Limb (tissue), 2 donors: ENCODE measurements at regions not wholly inside any gene's neighbourhood (a gene's known extent, or its start where the extent isn't known, plus 50 kb on each side); places are given as distances from the start of the nearest gene placed in this dataset.
A peak's percentile ranks its signal among the peaks of the same experiment; 100 is the strongest.

Experiments
- DNase-seq, 2 donors: peaks; one replicate each; pipeline ENCODE4 v3.0.0-alpha.2; 2016; ENCODE audit errors: extremely low spot score in 2 of 2

DNA sequence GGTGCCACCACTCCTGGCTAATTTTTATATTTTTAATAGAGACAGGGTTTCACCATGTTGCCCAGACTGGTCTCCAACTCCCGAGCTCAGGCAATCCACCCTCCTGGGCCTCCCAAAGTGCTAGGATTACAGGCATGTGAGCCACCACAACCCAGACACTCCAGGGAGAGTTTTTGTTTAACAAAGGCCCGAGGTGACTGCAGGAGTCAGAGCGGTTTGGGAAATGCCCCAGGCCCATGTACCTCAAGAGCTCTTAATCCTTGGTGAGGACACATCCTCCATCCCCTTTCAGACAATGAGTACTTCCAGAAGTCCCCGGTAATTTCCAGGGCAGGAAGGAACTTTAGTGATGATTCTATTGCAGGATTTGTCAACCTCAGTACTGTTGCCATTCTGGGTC, 176.0 kb downstream of the ESRRB start:
- no peak for DNase-seq

DNA sequence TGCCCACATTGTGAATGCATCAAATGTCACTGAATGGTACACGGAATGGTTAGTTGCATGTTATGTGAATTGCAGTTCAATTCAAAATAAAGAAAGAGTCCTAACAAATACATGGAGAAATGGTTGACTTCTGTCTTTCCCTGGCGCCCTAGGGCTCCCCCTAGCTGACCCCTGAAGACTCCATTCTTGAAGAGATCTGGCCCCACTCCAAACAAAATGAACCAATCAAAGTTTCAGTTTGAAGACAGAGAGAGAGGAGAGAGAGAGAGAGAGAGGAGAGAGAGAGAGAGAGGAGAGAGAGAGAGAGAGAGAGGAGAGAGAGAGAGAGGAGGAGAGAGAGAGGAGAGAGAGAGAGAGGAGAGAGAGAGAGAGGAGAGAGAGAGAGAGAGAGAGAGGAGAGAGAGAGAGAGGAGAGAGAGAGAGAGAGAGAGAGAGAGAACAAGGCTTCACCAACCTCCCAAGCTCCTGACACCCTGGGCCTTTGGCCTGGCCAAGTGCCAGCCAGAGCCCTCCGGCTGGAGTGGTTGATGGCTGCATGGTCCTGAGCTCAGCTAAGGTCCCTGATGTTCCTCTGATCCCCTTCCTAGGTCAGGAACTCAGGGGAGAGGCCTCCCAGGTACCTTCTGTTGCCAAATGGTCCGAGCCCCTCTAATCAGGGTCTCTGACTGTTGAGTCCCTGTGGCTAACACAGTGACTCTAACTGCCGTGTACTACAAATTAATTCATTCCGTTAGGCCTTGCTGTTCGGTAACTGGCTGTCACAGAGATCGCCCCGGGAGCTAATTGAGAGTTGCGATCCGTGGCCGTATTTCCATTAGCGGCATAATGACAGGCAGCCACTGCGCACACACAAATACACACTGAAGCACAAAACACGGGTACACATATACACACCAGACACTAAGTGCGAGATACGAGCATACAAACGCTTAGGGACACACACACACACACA, 188.8 kb downstream of the ESRRB start:
- no peak for DNase-seq

DNA sequence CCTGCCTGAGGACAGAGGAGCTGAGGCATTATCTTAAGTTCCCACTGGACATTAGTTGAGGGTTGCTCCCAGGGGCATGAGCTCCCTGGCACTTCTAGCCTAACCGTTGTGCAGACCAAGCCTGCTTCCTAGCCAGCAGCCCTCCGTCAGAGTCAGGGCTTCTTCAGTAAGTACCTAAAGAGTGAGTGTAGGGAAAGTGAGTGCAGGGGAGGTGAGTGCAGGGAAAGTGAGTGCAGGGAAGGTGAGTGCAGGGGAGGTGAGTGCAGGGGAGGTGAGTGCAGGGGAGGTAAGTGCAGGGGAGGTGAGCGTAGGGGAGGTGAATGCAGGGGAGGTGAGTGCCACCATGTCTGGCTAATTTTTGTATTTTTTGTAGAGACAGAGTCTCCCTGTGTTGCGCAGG, 190.5 kb downstream of the ESRRB start:
- DNase-seq = no peak

DNA sequence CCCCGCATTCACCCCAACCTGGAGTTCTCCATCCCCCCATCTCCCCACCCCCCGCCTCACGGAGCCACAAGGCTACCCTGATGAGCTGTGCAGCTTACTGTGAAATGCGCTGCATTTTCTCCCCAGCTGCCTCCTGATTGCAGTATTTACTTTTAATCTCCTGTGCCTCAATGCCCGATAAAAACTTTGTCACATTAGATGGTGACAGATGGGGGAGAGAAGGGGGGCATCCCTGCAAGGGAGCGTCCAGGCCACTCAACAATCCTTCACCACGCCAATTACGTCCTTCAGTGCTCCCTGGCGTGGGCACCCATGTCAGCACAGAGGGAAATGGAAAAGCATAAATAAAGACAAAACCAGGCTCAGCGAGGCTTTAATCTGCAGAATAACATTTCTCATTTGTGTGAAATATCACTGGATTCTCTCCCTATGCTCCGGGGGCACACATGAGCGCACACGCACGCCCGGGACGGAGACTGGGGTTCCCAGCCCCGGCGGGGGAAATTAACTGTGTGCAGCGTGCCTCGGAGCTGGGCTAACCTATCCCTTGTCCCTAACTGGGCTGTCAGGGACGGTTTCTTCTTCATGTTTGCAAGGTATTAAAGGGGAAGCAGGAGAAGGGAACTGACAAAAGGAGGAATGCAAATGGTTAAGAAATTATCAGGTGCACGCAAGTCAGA, 186.7 kb upstream of the VASH1 start:
- no peak for DNase-seq

DNA sequence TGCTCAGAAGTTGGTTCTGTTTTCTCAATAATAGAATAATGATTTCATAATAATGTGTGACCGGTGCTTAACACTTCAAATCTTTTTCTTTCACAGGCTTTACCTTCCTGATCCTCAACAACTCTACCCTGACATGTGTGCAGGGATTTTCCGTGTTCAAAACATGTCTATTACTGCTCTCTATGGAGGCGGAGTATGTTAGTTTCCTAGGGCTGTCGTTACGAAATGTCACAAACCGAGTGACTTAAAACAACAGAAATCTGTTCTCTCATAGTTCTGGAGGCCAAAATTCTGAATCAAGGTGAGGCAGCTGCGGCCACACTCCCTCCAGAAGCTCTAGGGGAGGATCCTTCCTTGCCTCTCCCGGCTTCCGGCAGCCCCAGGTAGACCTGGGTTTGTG, 186.2 kb upstream of the VASH1 start:
- DNase-seq = no peak

DNA sequence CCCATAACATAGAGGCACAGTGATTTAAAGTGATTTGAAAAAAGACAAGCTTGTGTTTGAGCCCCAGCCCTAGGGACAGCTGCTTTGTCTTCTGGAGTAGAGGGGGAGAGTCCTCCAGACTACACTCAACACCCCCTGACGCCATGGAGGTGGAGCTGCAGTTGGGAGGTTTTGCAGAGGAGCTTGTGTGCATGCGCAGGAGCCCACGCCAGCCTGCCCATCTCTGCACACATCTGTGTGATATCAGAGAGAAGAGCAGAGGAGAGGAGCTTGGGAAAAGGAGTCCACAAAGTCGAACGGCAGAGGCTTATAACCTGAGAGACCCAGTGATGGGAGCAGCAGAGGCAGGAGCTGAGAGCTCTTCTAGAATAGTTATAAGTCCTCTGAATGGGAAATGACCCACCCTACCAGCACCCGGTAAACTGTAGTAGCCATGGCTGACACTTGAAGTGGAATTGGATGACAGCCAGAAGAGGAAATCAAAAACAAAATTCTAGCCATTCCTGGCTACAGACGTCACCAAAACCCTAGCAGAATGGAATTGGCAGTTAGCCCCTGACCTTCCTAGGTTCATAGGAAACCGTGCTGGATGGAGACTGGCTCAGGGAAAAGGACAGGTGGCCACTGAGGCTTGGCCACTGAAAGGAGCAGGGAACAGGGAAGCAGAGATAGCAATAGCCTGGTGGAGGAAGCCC, 185.1 kb upstream of the VASH1 start:
- DNase-seq = no peak

DNA sequence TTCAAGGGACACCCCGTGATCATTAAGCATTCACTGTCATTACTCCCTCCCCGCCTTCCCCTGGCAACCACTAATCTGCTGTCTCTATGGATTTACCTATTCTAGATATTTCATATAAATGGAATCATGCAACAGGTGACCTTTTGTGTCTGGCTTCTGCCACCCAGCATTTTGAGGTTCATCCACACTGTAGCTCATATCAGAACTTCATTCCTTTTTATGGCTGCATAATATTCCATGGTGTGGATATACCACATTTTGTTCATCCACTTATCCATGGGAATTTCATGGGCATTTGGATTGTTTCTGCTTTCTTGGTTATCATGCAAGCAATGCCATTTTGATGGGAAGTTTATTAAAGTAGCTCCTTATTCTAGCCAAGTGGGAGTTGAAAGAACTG, 184.2 kb upstream of the VASH1 start:
- DNase-seq = no peak

DNA sequence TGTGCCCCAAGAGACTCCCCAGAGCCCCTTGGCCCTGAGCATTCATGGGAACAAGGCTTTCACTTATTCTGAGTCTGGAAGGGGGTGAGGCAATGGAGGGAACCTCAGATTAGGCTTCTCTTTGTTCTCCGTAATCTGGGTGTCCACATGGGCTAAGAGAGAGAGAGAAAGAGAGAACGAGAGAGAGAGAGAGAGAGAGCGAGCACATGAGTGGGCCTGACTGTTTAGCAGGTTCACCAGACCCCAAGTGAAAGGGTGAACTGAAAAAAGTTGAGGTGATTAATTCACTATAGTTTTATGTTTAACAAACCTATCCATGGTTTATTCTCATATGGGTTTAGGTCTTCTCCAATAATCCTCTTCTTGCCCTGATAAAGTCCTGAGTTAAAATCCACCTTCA, 183.4 kb upstream of the VASH1 start:
- DNase-seq = no peak

DNA sequence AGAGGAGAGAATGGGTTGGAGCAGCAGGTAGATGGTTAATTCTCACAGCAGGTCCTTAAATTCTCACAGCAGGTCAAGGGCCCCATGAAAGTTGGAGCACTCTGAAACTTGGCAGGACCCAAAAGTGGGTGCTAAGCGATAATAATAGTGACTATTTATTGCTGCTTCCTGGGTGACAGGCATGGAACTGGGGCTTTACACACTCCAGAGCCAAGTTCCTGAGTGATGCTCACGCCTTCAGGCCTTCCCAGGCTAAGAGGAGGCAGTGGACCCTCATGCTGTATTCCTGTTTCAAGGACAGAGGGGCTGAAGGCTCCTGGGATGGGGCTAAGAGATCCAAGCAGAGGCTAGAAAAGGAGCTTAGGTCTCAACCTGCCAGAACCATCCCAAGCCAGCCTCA, 180.9 kb upstream of the VASH1 start:
- no peak for DNase-seq

DNA sequence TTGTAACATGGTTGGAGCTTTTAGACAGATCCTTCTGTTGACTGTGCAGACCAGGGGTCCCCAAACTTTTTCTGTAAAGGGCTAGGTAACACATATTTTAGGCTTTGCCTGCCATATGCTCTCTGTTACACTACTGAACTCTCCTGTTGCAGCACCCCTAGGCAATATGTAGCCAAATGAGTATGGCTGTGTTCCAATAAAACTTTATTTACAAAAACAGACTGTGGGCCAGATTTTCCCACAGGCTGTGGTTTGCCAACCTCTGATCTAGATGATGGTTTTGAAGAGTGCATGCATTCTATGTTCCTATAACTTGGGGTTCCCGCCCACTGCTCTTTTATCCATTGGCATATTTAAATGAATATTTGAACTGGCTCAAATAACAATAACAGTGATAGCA, 180.3 kb upstream of the VASH1 start:
- no peak for DNase-seq

DNA sequence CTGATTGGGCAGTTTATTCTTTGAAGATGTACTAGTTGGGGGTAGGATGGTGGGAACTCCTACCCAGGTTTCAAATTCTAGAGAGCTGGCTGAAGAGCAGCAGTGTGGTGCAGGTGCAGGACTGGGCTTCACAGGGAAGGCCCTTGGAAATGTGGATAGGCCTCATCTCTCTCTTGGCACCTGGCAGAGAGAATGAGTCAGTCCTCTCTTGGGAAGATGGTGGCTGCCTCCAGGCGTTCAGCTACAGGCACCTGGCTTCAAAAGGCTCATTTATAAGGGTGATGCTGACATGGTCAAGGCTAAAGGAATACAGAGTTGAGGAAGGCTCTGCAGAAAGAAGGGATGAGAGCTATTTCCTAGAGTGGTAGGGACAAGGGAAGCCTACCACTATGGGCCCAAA, 179.7 kb upstream of the VASH1 start:
- DNase-seq = no peak

DNA sequence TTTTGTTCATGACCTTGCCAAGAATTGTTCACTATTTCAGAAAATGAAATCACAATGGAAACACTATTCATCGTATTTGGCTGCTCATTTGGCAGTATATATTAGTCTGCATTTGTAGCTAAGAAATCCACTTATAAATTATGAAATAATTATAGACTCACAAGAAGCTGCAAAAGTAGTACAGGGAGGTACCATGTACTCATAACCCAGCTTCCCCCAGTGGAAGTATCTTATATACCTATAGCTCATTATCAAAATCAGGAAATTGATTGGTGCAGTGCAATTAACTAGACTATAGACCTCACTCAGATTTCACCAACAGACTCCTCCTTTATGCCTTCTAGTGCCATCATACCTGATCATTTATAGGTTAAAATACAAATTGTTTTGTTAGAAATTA, 178.8 kb upstream of the VASH1 start:
- DNase-seq = no peak

DNA sequence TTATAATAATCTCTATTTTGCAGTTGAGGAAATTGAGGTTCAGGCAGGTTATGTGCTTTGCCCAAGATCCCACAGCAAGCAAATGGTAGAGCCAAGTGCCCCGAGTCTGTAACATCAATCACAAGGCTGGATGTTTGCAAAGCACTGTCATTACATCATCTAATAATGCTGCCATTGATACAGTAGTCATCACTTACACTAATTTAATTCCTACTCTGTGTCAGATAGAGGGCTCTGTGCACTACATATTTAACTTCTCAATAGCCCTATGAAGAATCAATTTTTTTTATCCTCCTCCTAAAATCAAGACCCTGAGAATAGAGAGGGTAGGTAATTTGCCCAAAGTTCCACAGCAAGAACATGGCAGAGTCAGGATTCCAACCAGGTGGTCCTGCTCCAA, 178.1 kb upstream of the VASH1 start:
- DNase-seq = no peak

DNA sequence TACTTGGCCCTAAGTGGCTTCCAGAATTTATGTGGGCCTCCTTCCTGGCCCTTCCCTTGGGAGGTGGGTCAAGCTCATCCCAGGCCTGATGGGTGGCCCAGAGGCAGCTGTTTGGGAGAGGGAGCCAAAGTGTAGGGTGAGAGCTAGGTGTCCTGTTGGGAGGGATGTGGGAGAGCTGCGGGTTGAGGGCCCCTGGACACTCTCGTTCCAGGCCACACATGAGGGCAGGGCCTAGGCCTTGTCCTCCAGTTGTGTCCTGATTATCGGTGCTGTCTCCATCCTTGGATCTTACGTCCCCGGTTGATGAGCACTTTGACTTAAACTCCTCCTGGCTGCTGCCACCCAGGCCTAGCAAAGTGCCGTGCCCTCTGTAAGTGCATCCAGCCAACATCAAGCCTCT, 177.5 kb upstream of the VASH1 start:
- no peak for DNase-seq

DNA sequence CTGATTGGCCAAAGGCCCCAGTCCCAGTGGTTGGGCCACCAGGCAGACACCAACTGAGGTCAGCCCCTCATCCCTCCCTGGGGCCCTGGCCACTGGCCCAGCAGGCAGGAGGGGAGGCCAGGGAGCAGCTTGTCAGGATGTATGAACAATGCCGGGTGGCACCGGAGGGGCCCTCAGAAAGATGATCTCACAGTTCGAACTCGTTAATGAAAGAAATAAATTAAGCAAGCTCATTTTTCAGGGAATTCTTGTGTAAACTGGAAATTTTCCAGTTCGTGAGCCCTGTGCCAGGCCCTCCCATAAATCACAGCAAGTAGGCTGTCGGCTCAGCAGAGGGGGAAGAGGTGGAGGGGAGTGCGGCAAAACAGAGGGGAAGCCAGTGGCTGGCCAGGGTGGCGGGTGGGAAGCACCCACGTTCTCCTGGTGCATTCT, 177.0 kb upstream of the VASH1 start:
- peak; percentile 25 to 69 for DNase-seq

DNA sequence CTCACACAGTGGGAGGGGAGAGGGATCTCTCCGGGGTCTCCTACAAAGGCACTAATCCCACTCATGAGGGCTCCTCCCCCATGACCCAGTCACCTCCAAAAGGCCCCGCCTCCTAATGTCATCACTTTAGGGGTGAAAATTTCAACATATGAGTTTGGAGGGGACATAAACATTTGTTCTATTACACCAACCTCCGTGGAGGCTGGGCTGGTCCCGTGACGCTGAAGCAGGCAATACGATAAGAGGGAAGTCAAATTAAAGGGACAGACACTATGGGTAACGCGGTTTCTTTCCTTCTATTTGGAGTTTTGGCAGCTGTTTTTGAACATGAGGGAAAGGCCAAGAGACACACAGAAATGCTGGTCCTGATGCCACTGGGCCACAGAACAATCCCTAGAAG, 175.7 kb upstream of the VASH1 start:
- no peak for DNase-seq

DNA sequence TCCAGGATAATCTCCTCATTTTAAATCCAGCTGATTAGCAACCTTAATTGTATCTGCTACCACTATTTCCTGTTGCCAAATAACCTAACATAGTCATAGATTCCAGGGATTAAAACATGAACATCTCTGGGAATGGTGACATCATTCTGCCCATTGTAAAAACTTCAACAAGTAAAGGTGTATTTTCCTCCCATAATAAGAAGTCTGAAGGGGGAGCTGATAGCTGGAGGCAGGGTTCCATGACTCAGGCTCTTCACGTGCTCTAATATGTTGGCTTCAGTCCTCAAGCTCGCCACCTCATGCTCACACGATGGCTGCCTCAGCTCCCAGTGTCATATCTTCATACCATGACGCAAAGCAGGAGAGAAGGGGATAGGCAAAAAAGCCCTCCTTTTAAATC, 172.0 kb upstream of the VASH1 start:
- DNase-seq = no peak

DNA sequence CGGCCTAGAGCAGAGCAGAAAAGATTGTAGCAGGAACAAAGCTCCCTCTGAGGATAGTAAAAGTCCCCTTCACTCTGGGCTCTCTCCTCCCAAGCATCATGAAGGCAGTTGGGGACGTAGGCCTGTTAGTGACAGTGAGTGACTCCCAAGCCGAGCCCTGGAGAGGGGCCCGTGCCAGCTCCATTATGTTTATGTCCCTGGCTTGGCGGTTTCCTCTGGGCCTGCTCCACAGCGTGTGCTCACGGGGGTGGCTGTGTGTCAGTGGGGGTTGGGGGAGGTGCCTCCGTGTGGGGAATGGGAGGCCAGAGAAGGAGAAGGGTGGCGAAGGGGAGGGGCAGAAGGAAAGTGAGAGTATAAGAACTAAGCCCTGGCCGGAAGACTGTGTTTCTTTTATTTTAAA, 170.0 kb upstream of the VASH1 start:
- DNase-seq = peak in 1 of 2 donors; percentile 36

DNA sequence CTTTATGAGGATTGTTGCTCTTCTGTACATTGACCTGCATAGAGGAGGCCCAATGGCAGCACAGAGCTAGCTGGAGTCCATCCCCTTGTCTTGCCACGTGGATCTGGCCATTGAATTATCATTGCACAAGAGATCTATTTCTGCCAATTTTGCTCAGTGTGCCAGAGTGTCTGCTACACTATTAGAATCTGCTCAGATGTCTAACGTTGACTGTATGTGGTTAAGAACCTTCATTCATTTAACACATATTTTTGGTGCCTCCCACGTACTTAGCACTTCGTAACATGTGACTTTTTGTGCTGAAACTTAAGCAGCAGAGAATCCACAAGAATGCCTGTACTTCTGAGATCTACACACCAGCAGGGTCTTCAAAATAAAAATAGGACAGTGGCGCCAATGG, 166.0 kb upstream of the VASH1 start:
- no peak for DNase-seq

DNA sequence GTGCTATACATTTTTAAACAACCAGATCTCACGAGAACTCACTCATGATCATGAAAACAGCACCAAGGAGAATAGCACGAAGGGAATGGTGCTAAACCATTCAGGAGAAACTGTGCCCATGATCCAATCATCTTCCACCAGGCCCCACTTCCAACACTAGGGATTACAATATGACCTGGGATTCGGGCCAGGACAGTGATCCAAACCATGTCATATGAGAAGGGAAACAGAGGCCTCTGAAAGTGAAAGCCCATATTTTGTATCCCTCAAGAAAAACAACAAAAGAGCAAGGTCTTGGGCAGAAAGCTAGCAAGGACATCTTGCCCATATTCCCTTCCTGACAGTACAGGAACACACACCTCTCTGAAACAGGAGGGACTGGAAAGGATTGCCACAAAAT, 163.9 kb upstream of the VASH1 start:
- no peak for DNase-seq

DNA sequence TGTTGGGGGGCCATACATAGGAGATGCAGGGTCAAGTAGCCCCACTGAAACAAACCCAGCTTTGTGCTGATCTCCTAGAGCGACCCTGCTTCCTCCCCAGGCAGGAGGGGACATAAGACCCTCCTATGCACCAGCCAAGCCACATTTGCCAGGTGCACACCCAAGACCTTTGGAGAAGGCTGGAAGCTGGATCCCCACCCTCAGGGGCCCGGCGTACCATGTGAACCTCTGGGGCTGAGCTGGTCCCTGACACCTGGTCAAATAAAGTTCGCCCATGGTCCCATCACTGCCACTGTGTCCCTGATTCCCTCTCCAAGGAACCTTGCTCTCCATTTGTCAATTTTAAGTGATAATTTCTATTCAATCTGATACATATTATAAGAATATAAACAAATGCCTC, 162.1 kb upstream of the VASH1 start:
- DNase-seq = no peak

DNA sequence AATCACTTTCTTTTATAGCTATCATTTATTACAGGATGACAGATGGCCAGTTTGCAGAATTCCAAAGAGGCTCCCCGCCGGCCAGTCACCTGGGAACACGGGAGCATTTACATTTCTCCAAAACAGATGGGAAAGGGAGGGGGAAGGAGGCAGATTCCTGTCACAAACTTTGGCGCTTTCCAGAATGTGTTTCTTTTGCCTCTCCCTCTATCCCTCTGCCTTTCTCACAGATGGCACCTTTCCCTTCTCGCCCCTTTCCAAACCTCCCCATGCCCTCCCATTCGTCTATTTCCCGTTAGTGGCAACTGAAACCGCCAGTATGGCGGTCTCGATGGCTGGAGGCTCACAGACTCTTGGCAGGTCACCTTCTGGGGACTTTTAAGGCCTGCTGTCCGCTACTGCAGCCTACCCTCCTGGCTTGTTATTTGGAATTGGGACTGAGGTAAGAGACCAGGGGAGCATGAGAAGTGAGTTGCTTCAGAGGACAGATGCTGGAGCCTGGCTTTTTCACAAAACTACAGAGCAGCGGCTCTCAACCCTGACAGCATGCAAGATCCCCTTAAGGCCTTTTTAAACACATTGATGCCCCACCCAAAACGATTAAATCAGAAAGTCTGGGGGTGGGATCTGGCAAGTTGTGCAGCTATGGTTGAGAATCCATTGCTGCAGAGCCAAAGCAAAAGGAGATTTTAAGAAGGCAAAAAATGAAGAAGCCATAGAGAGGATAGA, 161.5 kb upstream of the VASH1 start:
- no peak for DNase-seq
